Activated CD8-positive, alpha-beta memory T cell treated with anti-CD3 and anti-CD28 coated beads, Interleukin-2, amount 50 U/mL, for 1 hour (primary cell): ENCODE measurements at regions not wholly inside any gene's neighbourhood (a gene's known extent, or its start where the extent isn't known, plus 50 kb on each side); places are given as distances from the start of the nearest gene placed in this dataset.
"Not testable (repeated sequence)": the region's sequence is repeated elsewhere in the genome, so short reads cannot be mapped to it uniquely, and the experiment has no call there.

Experiments used
- DNase-seq: peaks from one replicate; pipeline ENCODE4 v3.0.0-alpha.2; 2020; ENCODE audit errors: extremely low read depth

- no peak for DNase-seq
Observed at GRCh38 chr12:125310461-125310860, 245.2 kb downstream of the AACS start.

DNA sequence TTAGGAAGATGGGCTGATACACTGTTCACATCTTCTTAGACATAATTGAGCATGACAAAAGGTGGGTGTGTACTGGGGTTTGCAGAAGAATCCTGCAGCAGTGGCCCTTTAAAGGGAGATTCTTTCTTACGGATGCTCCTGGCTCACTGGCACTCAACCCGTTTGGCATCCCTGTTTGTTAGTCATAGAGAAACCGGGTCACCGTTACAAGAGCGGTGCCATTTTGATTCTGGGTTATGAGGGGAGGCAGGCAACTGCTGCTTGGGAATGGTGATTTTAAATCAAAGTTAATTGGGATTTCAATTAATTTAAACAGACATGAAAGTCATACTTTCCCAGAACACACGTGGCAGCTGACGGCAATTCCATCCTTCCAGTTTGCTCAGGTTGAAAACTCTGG, 245.8 kb downstream of the AACS start:
- DNase-seq, result no peak

DNA sequence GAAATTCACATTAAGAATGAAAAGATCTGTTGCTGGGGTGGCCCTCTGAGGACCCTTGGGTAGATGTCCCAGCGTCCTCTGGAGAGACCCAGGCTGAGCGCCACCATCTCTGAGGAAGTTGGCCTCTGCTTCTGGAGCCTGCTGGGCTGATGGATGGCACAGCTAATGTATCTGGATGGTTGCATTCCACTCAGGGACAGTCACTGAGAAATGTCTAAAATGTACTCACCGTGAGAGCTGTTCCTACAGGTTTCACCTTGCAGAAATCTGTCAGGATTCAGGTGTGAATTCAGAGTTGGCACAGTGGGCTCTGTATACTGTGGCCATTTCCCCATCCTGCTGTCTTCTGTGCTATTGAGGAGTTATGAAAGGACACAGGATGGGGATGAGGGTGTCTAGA, 247.2 kb downstream of the AACS start:
- no peak for DNase-seq

DNA sequence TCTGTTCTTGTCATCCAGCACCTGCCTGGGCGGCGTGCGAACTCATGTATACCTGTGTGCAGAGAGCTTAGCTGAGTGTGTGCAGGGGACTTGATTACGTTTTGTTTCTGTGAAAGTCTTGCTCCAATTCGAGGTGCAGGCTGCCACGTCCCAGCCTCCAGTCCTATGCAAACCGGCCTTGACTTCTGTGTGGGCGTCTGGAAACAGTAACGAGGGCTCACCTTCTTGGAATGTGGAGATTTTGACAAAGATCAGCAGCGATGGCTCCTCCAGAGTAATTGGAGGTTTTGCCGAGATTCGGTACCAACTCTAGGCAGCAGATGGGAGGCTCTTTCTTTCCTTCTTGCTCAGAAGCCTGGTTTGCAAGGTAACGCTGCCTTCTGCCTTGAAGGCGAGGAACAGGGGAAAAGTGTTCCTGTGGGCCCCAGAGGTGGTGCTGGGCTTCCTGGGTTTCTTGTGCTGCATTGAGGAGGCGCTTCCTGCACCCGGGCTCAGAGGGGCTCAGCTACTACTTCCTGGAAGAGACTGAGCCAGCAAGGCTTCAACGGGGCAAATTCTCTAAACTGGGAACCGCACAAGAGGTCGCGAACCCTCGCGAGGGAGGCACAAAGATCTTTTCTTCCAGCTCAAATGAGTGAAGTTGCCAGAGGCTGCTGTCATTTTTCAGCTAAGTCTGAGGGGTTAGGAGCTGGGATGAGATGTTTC, 249.0 kb downstream of the AACS start:
- DNase-seq, result no peak

- DNase-seq, result no peak
Observed at GRCh38 chr12:125315771-125316170, 250.5 kb downstream of the AACS start.

GRCh38 chr12:125320177-125320576, 254.9 kb downstream of the AACS start:
- DNase-seq, result no peak

- DNase-seq, result no peak
Observed at GRCh38 chr12:125324861-125325490, 259.7 kb downstream of the AACS start.

- no peak for DNase-seq
Observed at GRCh38 chr12:125329239-125330102, 264.2 kb downstream of the AACS start.

DNA sequence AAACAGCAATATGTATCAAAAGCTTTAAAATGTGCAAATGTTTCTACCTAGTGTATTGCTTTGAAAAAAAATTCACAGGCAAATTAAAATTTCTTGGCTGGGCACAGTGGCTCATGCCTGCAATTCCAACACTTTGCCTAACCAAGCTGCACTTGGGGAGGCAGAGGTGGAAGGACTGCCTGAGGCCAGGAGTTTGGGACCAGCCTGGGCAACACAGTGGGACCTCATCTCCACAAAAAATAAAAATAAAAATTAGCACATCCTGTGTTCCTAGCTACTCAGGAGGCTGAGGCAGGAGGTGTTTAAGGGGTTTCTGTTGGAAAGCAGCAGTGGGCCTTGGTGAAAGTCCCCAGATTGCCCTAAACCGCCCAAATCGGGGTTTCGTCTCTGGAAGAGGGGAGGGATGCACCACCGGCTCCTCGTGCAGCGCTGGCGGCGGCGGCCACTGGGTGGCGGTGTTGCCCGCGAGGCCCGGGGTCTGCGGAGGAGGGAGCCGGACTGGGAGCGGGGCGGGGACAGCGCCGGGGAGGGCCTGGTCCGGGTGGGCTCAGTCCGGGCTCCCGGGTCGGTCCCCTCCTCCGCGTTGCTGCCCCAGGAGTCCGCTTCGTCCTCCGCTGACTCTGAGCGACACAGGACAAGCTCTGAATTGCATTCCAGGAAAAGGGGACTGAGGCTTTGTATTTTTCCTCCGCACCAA, 265.6 kb downstream of the AACS start:
- no peak for DNase-seq

DNA sequence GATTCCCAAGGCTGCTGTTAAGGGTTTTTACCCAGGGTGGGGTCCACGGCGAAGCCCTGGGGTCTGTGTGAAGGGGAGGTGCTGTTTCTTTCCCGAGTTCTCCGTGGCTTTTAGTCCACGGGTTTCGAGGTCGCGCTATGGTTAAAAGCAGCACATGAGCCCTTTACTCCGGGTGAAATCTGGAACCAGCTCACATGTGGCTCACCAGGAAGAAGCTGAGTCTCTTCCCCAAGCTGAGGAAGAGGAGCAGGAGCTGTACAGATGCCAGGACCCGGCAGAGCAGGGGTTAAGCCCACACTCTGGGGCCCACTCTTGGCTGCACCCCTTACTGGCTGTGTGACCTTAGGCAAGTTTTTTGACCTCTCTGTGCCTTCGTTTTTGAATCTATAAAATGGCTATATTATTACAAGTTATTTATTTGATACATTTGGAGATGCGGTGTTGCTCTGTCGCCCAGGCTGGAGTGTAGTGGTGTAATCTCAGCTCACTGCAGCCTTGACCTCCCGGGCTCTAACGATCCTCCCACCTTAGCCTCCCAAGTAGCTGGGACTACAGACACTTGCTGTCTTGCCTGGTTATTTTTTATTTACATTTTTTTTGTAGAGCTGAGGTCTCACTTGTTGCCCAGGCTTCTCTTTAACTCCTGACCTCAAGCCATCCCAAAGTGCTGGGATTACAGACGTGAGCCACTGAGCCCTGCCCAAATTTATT, 266.3 kb downstream of the AACS start:
- no peak for DNase-seq

DNA sequence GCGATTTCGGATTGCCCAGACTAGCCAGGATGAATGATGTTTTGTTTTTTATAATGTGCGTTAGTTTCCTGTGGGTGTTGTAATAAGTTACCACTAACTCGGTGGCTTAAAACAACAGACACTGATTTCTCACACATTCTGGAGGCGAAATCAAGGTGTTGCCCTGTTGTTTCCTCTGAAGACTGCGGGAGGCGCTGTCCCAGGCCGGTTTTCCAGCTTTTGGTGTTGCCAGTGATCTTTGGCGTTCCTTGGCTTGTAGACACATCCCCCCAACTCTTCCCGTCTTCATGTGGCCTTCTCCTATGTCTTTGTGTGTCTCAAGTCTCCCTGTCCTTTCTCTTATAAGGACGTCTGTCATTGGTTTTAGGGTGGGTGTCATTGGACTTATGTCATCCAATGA, 267.7 kb downstream of the AACS start:
- DNase-seq, result no peak

DNA sequence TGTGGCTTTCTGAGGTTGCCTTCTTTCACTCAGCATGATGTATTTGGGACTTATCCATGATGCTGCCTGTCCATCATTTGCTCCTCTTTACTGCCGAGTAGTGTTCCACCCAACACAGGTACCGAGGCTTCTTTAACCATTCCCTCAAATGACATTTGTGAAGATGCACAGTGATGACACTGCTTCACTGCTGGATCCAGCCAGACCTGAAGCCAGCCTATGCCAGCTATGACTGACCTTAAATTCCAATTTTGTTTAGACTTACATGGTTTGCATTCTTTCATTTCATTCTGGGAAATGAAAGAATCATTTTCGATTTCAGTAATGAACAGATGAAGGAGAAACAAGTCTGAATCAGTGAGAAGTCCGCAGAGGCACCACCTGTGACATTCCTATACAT, 271.0 kb downstream of the AACS start:
- no peak for DNase-seq

DNA sequence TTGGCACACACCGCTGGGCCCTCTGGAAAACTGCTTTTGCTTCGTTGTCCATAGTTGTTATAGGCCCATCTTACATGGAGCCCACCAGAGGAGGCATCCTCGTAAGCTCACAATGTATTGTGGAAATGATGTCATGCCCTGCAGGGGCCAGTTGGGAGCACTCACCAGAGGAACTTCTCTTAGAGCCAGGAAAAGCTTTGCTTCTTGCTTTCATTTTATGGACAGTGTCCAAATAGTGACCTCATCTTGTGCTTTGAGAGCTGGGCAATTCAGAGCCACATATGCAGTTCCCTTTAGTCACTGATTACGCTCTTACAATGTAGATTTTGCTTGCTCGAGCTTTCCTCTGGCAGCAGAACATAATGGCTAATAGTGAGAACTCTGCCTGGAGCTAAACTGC, 275.6 kb downstream of the AACS start:
- no peak for DNase-seq

DNA sequence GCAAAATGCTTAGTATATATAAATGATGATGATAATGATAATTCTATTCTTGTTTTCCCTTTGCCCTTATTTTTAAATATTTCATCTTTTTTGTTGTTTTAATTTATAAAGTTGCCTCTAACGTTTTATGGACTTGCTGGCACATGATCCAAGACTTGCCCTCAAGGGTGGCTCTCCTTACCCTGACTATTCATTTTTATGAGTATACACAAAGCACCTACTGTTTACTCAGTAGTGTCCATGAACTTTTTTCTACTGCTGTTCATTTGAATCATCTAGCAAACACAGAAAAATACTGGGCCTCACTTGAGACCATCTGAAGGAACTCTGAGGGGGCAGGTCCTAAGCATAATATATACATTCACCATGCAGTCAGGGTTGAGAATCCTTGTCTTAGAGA, 276.2 kb downstream of the AACS start:
- no peak for DNase-seq

GRCh38 chr12:125343649-125344048, 278.4 kb downstream of the AACS start:
- DNase-seq, result no peak

DNA sequence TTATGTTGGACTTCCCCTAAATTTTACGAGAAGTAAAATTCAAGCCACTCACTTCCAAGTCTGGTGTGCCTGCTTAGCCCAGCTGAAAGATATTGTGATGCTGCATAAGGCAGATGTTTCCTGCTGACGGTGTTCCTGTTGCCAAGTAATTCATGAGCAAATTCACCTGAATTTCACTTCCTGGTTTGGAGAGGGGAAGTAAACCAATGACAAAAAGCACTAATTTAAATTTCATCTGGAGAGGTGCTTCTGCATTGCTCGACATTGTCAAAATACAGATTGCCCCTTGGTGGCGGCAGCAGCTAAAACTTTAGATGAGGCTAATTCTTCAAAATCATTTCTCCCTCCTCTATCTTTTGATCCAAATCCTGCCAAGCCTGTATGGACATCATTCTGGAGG, 281.1 kb downstream of the AACS start:
- no peak for DNase-seq

DNA sequence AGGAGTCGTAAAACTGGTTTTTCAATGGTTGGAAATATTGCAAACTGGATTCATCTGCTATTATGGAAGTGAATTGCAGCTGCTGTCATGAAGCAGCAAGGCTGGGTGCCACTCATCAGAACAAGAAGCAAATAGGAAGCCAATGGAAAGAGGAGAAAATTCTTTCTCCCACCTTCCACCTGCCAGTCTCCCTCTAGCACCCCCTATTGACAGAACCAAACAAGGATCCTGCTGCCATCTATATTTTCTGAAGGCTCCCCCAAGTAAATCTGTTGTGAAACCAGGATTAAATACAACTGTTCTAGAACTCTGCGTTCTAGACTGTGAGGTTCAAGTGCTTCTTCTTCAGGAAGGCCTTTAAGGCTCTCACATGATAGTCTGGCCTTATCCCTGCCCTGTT, 286.6 kb downstream of the AACS start:
- DNase-seq, result no peak

DNA sequence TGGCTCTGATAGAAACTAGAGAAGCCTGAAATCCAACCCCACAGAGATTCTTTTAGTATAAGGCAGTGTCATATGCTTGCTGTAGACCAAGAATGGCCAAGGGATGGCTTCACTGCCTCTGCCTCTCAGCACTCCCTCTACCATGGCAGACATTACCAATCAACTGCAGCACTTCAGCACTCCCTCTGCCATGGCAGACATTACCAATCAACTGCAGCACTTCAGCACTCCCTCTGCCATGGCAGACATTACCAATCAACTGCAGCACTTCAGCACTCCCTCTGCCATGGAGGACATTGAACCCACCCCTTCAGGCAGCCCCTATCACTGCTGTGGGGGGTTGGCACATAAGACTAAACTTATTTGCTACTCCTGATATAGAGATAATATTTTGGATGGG, 287.8 kb downstream of the AACS start:
- not testable (repeated sequence) for DNase-seq

GRCh38 chr12:125353871-125354270, 288.6 kb downstream of the AACS start:
- no peak for DNase-seq

- DNase-seq, result no peak
Observed at GRCh38 chr12:125355614-125356013, 290.4 kb downstream of the AACS start.

DNA sequence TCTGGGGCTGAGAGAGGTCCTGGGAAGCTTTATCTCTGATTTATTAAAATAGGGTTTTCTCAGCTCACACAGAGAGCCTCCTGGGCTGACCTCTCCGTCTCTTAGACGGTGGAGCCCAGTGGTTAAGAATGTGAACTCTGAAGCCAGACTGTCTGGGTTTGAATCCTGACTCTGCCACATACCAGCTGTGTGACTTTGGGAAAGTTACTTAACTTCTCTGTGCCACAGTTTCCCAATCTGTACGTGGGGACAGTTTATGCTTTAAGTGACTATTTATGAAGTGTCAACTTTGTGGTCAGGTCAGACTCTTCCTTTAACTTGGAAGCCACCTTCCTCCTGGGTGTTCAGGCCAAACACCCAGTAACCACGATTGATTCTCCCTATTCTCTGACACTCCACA, 290.9 kb downstream of the AACS start:
- no peak for DNase-seq

DNA sequence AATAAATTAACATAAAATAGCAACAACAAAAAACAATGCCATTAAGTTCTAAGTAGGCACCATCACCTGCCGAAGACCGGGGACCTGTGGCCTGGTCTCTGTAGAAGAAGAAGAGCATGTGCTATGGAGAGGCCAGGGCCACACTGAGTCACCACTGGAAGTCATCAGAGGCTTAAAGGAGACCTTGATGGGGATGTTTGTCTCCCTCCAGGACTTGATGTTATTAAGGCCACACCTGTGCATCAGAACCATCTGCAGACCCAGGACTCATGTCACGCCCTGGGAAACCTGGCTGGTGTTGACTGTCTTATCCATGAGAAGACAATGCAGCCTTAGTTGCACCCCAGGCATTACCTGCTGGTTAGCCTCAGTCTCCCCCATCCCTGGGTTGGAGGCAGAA, 292.3 kb downstream of the AACS start:
- DNase-seq, result no peak
